Activated CD4-positive, alpha-beta memory T cell treated with anti-CD3 and anti-CD28 coated beads for 36 hours (primary cell): ENCODE measurements at regions not wholly inside any gene's neighbourhood (a gene's known extent, or its start where the extent isn't known, plus 50 kb on each side); places are given as distances from the start of the nearest gene placed in this dataset.

Source experiments
- CTCF ChIA-PET: fragments of 350-600 bp; sonication (Branson Sonifier 250); formaldehyde crosslinking; loops from one replicate; lab custom pipeline; 2021; ENCODE audit warnings: antibody characterized with exemption, inconsistent platforms; lab: Charles Lee
- POLR2A ChIA-PET: fragments of 350-600 bp; sonication (Branson Sonifier 250); formaldehyde crosslinking; loops from one replicate; lab custom pipeline; 2021; ENCODE audit warnings: antibody characterized with exemption; lab: Charles Lee
- DNase-seq: peaks from one replicate; pipeline ENCODE4 v3.0.0-alpha.2; 2020
- H3K27ac Mint-ChIP-seq: one replicate; pipeline ENCODE4 v1.8.0; 2021; ENCODE audit warnings: mixed read lengths
- H3K27me3 Mint-ChIP-seq: one replicate; pipeline ENCODE4 v1.8.0; 2021; ENCODE audit warnings: mixed read lengths
- H3K36me3 Mint-ChIP-seq: one replicate; pipeline ENCODE4 v1.8.0; 2021; ENCODE audit warnings: mixed read lengths
- H3K4me1 Mint-ChIP-seq: one replicate; pipeline ENCODE4 v1.8.0; 2021; ENCODE audit warnings: low read depth, mixed read lengths
- H3K4me3 Mint-ChIP-seq: one replicate; pipeline ENCODE4 v1.8.0; 2021; ENCODE audit warnings: mild to moderate bottlenecking, mixed read lengths
- H3K9me3 Mint-ChIP-seq: one replicate; pipeline ENCODE4 v1.8.0; 2021; ENCODE audit warnings: mixed read lengths
- intact Hi-C: fragments of 100-400 bp; cut with micrococcal nuclease; formaldehyde crosslinking; loops from one replicate; pipeline ENCODE4 v1.15.1; 2023

DNA sequence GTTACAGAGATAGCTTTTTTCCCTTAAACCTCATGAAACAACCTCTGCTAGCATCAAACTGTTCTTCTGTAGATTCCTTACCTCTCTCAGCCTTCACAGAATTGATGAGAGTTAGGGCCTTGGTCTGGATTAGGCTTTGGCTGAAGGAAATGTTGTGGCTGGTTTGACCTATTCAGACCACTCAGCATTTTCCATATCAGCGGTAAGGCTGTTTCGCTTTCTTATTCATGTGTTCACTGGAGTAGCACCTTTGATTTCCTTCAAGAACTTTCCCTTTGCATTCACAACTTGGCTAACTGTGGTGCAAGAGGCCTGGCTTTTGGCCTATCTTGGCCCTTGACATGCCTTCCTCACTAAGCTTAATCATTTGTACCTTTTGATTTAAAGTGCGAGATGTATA is 50.7 kb upstream of the NRXN3 start:
- CTCF ChIA-PET: no interaction called here
- intact Hi-C loops: no loop called here
- Mint-ChIP-seq H3K36me3 (no peaks in the 10 kb centered on the region), H3K4me1 (no peaks in the 10 kb centered on the region), H3K27ac (no peak overlapping the region), H3K9me3 (peaks cover 2% of the 10 kb centered on the region), H3K27me3 (peaks cover 2% of the 10 kb centered on the region), H3K4me3 (no peak overlapping the region)
- DNase-seq: no peak
- POLR2A ChIA-PET: no interaction called here
